ENCODE measurements at regions not wholly inside any gene's neighbourhood (a gene's known extent, or its start where the extent isn't known, plus 50 kb on each side); places are given as distances from the start of the nearest gene placed in this dataset.
A peak's percentile ranks its signal among the peaks of the same experiment; 100 is the strongest.

DNA sequence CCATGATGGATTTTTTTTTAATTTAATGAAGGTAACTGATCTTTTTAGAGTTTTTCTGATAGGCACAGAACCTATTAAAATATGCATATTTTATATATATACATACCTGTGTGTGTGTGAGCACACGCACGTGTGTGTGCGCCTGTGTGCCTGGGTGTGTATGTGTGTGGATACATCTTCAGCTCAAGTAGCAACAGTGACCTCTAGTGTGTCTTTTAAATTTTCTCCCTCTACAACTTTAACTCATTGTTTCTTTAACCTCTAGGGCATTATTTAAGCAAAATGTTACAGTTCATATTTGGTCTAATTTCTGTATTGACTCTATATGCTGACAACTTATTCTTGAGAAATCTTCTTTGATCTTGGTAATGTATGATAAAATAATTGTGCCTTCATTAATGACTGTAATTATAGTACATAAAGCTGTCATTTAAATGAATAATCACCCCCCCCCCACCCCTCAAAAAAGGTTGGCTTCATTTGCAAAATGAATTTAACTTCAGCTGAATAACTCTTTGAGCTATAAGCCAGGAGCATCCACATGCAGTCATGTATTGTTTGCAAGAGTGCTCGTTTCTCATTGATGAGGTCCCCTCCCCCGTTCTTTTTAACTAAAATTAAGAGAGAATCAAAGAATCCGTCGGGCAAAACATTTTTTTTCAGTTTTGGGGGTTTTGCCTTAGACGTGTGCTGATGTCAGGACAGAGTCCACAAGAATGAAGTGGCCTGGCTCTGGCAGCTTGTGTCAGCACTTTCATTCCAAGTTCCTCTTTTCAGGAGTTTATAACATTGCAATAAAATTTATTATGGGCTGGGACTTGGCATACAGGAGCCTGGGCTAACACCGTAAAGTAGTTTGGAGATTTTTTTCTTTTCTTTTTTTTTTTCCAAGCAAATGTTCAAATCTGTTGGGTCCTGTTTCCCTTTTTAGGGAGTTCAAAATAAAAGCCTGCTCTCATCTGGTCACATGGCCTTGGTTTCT is 80.0 kb downstream of the ETAA1 start:
- DNase-seq (ENCODE audit: low read depth): peak; percentile 13
- POLR2A ChIA-PET: interaction anchor here (0.6 kb wide), 2 partner anchors 148 to 537 kb away, joined by 3 read pairs; no protein-coding TSS in a partner anchor
- TF ChIP-seq, protein P1, sequence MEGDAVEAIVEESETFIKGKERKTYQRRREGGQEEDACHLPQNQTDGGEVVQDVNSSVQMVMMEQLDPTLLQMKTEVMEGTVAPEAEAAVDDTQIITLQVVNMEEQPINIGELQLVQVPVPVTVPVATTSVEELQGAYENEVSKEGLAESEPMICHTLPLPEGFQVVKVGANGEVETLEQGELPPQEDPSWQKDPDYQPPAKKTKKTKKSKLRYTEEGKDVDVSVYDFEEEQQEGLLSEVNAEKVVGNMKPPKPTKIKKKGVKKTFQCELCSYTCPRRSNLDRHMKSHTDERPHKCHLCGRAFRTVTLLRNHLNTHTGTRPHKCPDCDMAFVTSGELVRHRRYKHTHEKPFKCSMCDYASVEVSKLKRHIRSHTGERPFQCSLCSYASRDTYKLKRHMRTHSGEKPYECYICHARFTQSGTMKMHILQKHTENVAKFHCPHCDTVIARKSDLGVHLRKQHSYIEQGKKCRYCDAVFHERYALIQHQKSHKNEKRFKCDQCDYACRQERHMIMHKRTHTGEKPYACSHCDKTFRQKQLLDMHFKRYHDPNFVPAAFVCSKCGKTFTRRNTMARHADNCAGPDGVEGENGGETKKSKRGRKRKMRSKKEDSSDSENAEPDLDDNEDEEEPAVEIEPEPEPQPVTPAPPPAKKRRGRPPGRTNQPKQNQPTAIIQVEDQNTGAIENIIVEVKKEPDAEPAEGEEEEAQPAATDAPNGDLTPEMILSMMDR (IDR thresholded peaks at IDR 0.05; ENCODE audit: insufficient read depth, low read depth, low read length): peak; percentile 61
- Histone ChIP-seq H3K36me3 (ENCODE audit: control insufficient read depth, insufficient read depth, low read length) (no peaks in the 10 kb centered on the region), H3K27me3 (ENCODE audit: control insufficient read depth, insufficient read depth, low read length) (no peaks in the 10 kb centered on the region), H3K4me3 (ENCODE audit: low read depth, low read length) (no peak overlapping the region)
- CTCF ChIA-PET: interaction anchor here (0.6 to 2.9 kb wide), 25 partner anchors 9 to 1856 kb away, joined by 3 to 22 read pairs (median 3); no protein-coding TSS in a partner anchor

DNA sequence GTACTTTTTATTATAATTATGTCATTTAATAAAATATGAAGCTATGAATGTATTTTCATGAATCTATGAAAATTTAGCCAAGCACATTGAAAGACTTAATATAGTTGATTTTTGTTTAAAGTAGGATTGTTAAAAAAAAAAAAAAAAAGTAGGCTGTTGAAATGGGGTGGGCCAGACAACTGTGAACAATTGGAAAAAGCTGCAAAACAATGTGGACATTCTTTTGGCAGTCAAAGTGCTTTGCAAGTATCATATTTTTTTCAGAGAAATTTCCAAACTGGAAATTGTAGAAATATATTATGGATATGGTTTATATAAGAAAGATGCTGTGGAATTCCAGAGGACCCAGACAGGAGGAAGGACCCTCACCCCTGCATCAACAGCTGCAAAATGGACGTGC is 82.1 kb downstream of the ETAA1 start:
- POLR2A ChIA-PET: no interaction called here
- no peaks in the 10 kb centered on the region for H3K27me3 ChIP-seq (ENCODE audit: control insufficient read depth, insufficient read depth, low read length)
- DNase-seq (ENCODE audit: low read depth): no peak
- no peaks in the 10 kb centered on the region for H3K36me3 ChIP-seq (ENCODE audit: control insufficient read depth, insufficient read depth, low read length)
- CTCF ChIA-PET: interaction anchor here (1.3 kb wide), 1 partner anchor 10 kb away, joined by 3 read pairs; no protein-coding TSS in a partner anchor
- TF ChIP-seq, protein P1 (IDR thresholded peaks at IDR 0.05; ENCODE audit: insufficient read depth, low read depth, low read length): no peak
- no peak overlapping the region for H3K4me3 ChIP-seq (ENCODE audit: low read depth, low read length)

DNA sequence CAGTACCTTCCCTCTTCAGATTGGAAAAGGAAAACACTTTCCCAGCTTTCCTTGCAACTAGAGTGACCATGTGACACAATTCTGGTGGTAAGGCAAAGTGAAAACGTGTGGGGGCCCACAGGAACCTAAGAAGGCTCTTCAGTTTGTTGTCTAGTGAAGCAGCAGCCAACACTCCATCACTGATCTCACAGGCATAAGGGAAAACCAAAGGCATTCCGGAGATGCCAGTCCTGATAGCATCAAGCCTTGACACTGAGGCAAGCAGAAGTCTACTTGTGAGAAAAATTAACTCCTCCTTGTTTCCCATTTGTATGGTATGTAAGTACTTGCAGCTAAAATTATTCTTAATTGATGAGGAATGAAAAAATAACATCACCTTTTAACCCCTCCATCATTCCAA is 88.3 kb downstream of the ETAA1 start:
- TF ChIP-seq, protein P1 (IDR thresholded peaks at IDR 0.05; ENCODE audit: insufficient read depth, low read depth, low read length): no peak
- Histone ChIP-seq H3K36me3 (ENCODE audit: control insufficient read depth, insufficient read depth, low read length) (no peaks in the 10 kb centered on the region), H3K27me3 (ENCODE audit: control insufficient read depth, insufficient read depth, low read length) (no peaks in the 10 kb centered on the region), H3K4me3 (ENCODE audit: low read depth, low read length) (no peak overlapping the region)
- ChIA-PET POLR2A (no interaction called here), CTCF (interaction anchor here (1.1 to 1.7 kb wide), 2 partner anchors 11 to 15 kb away, joined by 3 to 4 read pairs; no protein-coding TSS in a partner anchor)
- DNase-seq (ENCODE audit: low read depth): peak; percentile 23

DNA sequence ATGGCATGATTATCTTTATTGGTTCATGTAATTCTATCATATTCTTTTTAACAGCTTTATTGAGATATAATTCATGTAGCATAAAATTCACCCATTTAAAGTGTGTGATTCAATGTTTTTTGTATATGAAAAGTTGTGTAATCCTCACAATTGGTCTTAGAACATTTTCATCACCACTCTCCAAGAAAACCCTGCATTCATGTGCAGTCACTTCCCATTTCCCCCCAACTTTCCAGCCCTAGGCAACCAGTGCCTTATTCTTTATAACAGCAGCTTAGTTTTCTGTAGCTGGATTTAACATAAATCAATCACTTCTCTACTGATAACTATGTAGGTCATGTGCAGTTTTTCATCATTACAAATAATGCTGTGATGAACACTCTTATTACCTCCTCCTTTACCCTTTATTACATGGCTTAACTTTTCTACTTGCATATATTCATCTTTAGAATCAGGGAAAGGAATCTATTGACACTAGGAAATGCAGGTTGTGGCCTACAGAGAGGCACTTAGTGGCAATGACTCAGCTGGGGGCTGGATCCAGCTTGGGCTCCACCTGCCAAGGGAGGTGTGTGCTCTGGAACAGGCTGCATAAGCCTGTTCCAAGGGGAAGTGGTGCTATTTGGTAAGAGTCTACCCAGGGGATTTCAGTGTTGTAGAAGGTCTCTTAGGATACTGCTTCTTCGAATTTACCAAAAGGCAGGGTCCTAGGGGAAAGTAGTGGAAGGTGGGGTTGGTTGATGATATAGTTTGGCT is 89.1 kb downstream of the ETAA1 start:
- Histone ChIP-seq H3K27me3 (ENCODE audit: control insufficient read depth, insufficient read depth, low read length) (no peaks in the 10 kb centered on the region), H3K4me3 (ENCODE audit: low read depth, low read length) (no peak overlapping the region), H3K36me3 (ENCODE audit: control insufficient read depth, insufficient read depth, low read length) (no peaks in the 10 kb centered on the region)
- TF ChIP-seq, protein P1 (IDR thresholded peaks at IDR 0.05; ENCODE audit: insufficient read depth, low read depth, low read length): no peak
- ChIA-PET POLR2A (no interaction called here), CTCF (interaction anchor here (1.1 to 1.7 kb wide), 2 partner anchors 12 to 14 kb away, joined by 3 to 4 read pairs; no protein-coding TSS in a partner anchor)
- no peak for DNase-seq (ENCODE audit: low read depth)

DNA sequence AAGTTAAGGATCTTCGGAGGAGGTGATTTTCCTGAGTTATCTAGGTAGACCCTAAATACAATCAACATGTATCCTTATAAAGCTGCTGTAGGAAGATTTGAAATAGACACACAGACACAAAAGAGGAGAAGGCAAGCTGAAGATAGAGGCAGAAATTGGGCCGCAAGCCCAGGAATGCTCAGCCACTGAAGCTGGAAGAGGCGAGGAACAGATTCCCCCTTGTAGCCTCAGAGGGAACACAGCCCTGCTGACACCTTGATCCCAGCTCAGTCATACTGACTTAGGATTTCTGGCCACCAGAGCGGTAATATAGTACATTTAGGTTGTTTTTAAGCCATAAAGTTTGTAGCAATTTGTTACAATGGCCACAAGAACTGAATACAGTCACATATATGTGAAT is 90.9 kb downstream of the ETAA1 start:
- ChIA-PET CTCF (interaction anchor here (1.4 kb wide), 1 partner anchor 162 kb away, joined by 3 read pairs; no protein-coding TSS in a partner anchor), POLR2A (no interaction called here)
- Histone ChIP-seq H3K27me3 (ENCODE audit: control insufficient read depth, insufficient read depth, low read length) (no peaks in the 10 kb centered on the region), H3K4me3 (ENCODE audit: low read depth, low read length) (no peak overlapping the region), H3K36me3 (ENCODE audit: control insufficient read depth, insufficient read depth, low read length) (no peaks in the 10 kb centered on the region)
- DNase-seq (ENCODE audit: low read depth): no peak
- TF ChIP-seq, protein P1 (IDR thresholded peaks at IDR 0.05; ENCODE audit: insufficient read depth, low read depth, low read length): no peak
